Ovary (tissue), 7 donors: ENCODE measurements at regions not wholly inside any gene's neighbourhood (a gene's known extent, or its start where the extent isn't known, plus 50 kb on each side); places are given as distances from the start of the nearest gene placed in this dataset.

ENCODE experiments used
- DNase-seq, 5 donors: peaks; one replicate each; pipeline ENCODE4 v3.0.0-alpha.2; 2019 to 2020
- H3K27ac ChIP-seq, 2 donors: fragments of 200-600 bp; one replicate each; pipeline versions ENCODE4 v1.5.1 to v1.8.0; 2019 to 2022
- H3K27me3 ChIP-seq: fragments of 200-600 bp; one replicate; pipeline ENCODE4 v1.8.0; 2022
- H3K36me3 ChIP-seq: fragments of 200-600 bp; sonication (generic); one replicate; pipeline ENCODE4 v1.5.1; 2019
- H3K4me1 ChIP-seq: one replicate; pipeline ENCODE4 v1.8.1; 2013; ENCODE audit warnings: mild to moderate bottlenecking, moderate library complexity; ENCODE audit not compliant: insufficient read depth
- H3K4me3 ChIP-seq: fragments of 200-600 bp; sonication (generic); one replicate; pipeline ENCODE4 v1.5.1; 2017
- H3K9me3 ChIP-seq, 2 donors: fragments of 200-600 bp in 1 of 2; sonication (generic) in 1 of 2; one replicate each; pipeline versions ENCODE4 v1.5.1 to v1.8.1; 2013 to 2019; ENCODE audit warnings: mild to moderate bottlenecking in 1 of 2, moderate library complexity in 1 of 2
- EP300 ChIP-seq: sonication (generic); formaldehyde crosslinking; IDR thresholded peaks from one replicate; pipeline ENCODE4 v1.6.1; 2017; ENCODE audit warnings: antibody characterized with exemption
- POLR2A ChIP-seq: fragments of 450-650 bp; IDR thresholded peaks from one replicate; pipeline ENCODE4 v1.6.1; 2017; ENCODE audit warnings: antibody characterized with exemption, mild to moderate bottlenecking, moderate library complexity
- WGBS, 3 donors: extraction: QIAGEN DNeasy Blood & Tissue Kit in 1 of 3; methylation state at CpG; one replicate each; pipeline versions ENCODE4 v1.1.5 to v1.1.7; 2013 to 2017; 5-methylcytosine and 5-hydroxymethylcytosine counted together
- intact Hi-C, 4 donors: fragments of 100-400 bp; cut with DNase I; formaldehyde crosslinking; loops; one replicate each; pipeline versions ENCODE4 v1.11.0 to v1.15.1; 2022 to 2023
- TF ChIP-seq, protein P1 (sequence below), 3 donors: fragments of 450-650 bp in 2 of 3; fragments of 200-600 bp in 1 of 3; IDR thresholded peaks; one replicate each; pipeline versions ENCODE4 v1.5.1 to v1.8.0; 2016 to 2022; ENCODE audit warnings: antibody characterized with exemption in 3 of 3, mild to moderate bottlenecking in 1 of 3
- donor health status: DM: no; HTN: no; CAD: no; lungs with moderate emphysema.
- donor health status: DM: no; HTN: no; CAD: no.
- donor health status: Bipolar disorder and iron deficiency.
- donor health status: DM: no; HTN: no; CAD: no.
- donor health status: DM: yes; HTN: yes; CAD: no.

DNA sequence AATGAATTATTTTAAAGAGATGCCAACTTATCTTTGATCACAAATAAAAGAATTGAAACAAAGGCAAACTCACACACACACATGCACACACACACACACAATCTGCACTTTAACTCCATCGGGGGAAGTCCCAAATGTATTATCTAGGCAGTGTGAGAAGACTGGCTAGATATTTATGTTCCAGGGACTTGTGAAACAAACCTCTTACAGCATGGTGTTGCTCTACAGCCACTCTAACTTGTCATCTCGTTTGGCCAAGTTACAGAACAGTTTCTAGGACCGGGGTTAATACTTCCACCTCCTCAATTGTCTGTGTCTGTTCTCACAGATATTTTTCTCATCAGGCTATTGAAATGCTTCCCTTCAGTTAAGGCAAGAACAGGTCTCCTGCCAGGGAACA, 855.0 kb downstream of the EPHA7 start:
- Histone ChIP-seq H3K27ac (no peak overlapping the region), H3K4me1 (no peaks in the 10 kb centered on the region), H3K36me3 (no peaks in the 10 kb centered on the region), H3K27me3 (no peaks in the 10 kb centered on the region), H3K4me3 (no peak overlapping the region), H3K9me3 (no peaks in the 10 kb centered on the region)
- DNase-seq = no peak
- 79 to 84% (median 81%) methylated on average over 3 of the region's 3 CpGs for WGBS, 3 donors
- intact Hi-C loops = no loop called here
- TF ChIP-seq POLR2A = no peak
- no peak for TF ChIP-seq EP300
- TF ChIP-seq, protein P1, sequence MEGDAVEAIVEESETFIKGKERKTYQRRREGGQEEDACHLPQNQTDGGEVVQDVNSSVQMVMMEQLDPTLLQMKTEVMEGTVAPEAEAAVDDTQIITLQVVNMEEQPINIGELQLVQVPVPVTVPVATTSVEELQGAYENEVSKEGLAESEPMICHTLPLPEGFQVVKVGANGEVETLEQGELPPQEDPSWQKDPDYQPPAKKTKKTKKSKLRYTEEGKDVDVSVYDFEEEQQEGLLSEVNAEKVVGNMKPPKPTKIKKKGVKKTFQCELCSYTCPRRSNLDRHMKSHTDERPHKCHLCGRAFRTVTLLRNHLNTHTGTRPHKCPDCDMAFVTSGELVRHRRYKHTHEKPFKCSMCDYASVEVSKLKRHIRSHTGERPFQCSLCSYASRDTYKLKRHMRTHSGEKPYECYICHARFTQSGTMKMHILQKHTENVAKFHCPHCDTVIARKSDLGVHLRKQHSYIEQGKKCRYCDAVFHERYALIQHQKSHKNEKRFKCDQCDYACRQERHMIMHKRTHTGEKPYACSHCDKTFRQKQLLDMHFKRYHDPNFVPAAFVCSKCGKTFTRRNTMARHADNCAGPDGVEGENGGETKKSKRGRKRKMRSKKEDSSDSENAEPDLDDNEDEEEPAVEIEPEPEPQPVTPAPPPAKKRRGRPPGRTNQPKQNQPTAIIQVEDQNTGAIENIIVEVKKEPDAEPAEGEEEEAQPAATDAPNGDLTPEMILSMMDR (IDR thresholded peaks at IDR 0.05) = no peak

DNA sequence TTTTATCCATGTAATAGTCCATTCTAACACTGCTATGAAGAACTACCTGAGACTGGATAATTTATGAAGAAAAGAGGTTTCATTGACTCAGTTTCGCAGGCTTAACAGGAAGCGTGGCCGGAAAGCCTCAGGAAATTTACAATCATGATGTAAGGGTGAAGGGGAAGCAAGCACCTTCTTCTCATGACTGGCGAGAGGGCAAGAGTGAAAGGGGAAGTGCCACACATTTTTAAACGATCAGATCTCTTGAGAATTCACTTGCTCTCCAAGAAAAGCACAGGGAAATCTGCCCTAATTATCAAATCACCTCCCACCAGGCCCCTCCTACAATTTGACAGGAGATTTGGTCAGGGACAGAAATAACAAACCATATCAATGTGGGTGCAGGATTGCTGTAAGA, 859.7 kb downstream of the EPHA7 start:
- no peak for DNase-seq
- 49 to 57% (median 56%) methylated on average over 5 of the region's 5 CpGs for WGBS, 3 donors
- Histone ChIP-seq H3K27me3 (no peaks in the 10 kb centered on the region), H3K4me3 (no peak overlapping the region), H3K36me3 (no peaks in the 10 kb centered on the region), H3K9me3 (no peaks in the 10 kb centered on the region), H3K27ac (no peak overlapping the region), H3K4me1 (no peaks in the 10 kb centered on the region)
- TF ChIP-seq EP300 (no peak), POLR2A (no peak)
- TF ChIP-seq, protein P1 (IDR thresholded peaks at IDR 0.05) = no peak
- intact Hi-C loops = no loop called here

DNA sequence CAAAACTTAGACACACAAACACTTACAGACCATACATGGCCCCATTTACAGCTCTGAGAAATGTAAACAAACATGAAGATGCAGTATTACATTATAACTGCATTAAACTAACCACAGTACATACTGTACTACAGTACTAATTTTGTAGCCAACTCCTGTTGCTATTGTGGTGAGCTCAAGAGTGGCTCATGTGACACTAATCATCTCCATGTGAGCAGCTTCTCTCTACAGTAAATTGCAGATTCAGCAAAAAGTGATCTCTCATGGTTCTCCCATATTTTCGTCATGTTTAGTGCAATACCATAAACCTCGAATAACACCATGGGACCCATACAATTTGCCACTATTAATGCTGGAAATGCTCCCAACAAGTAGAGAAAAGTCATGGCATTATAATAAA, 860.4 kb downstream of the EPHA7 start:
- intact Hi-C loops = no loop called here
- no peak overlapping the region for H3K4me3 ChIP-seq
- H3K27me3 ChIP-seq = no peaks in the 10 kb centered on the region
- H3K36me3 ChIP-seq = no peaks in the 10 kb centered on the region
- H3K4me1 ChIP-seq = no peaks in the 10 kb centered on the region
- TF ChIP-seq, protein P1 (IDR thresholded peaks at IDR 0.05) = no peak
- TF ChIP-seq EP300 (no peak), POLR2A (no peak)
- H3K9me3 ChIP-seq = no peaks in the 10 kb centered on the region
- 87 to 91% (median 88%) methylated on average over 2 of the region's 2 CpGs for WGBS, 3 donors
- no peak for DNase-seq
- H3K27ac ChIP-seq = no peak overlapping the region

DNA sequence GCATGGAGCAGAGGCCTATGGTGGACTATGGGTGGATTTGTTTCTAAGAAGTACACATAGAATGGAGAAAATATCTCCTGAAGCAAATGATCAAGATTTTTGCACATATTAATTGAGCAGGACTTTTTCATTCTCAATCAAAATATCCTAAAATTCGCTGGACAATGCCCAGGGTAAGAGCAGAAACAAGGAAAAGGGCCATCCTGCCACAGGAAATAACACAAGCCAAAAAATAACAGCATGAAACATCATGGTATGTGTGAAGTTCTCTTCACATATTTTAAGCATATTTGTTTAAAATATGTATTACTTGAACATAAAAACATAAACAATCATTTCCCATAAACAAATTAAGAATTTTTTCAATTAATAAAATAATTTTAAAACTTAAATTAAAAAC, 868.9 kb downstream of the EPHA7 start:
- no peaks in the 10 kb centered on the region for H3K4me1 ChIP-seq
- 42 to 62% (median 52%) methylated on average over 1 of the region's 1 CpG for WGBS, 3 donors
- no peaks in the 10 kb centered on the region for H3K27me3 ChIP-seq
- no peaks in the 10 kb centered on the region for H3K9me3 ChIP-seq
- intact Hi-C loops = no loop called here
- no peak overlapping the region for H3K4me3 ChIP-seq
- no peak for DNase-seq
- no peak overlapping the region for H3K27ac ChIP-seq
- TF ChIP-seq POLR2A (no peak), EP300 (no peak)
- TF ChIP-seq, protein P1 (IDR thresholded peaks at IDR 0.05) = no peak
- no peaks in the 10 kb centered on the region for H3K36me3 ChIP-seq

DNA sequence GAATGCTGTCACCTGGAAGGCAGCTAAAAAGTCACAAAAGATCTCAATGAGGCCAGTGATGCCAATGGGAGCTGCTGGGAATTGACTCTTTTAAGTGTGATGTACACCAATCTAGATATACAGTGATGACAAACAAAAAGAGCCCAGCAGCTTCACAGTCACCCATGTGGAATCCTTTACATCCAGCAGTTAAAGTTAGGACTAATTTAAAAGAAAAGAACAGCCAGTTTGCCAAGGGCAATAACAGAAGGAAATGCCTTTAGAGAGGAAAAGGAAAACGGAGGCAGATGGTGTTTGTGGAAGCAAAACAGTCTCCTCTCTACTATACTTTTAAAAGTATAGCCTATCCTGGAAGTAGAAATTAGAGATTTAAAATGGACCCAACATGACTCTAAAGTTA, 873.5 kb downstream of the EPHA7 start:
- WGBS, 3 donors = 47 to 56% (median 54%) methylated on average over 1 of the region's 1 CpG
- DNase-seq = no peak
- Histone ChIP-seq H3K4me3 (no peak overlapping the region), H3K27ac (no peak overlapping the region), H3K4me1 (no peaks in the 10 kb centered on the region), H3K36me3 (no peaks in the 10 kb centered on the region), H3K27me3 (no peaks in the 10 kb centered on the region), H3K9me3 (no peaks in the 10 kb centered on the region)
- intact Hi-C loops = no loop called here
- TF ChIP-seq EP300 (no peak), POLR2A (no peak)
- TF ChIP-seq, protein P1 (IDR thresholded peaks at IDR 0.05) = no peak
